Amygdala (tissue), 56 donors: ENCODE measurements at regions not wholly inside any gene's neighbourhood (a gene's known extent, or its start where the extent isn't known, plus 50 kb on each side); places are given as distances from the start of the nearest gene placed in this dataset.

ENCODE experiments used
- DNase-seq, 56 donors: peaks; one replicate each; lab custom pipeline; 2025; lab: John Stamatoyannopoulos, UW

DNA sequence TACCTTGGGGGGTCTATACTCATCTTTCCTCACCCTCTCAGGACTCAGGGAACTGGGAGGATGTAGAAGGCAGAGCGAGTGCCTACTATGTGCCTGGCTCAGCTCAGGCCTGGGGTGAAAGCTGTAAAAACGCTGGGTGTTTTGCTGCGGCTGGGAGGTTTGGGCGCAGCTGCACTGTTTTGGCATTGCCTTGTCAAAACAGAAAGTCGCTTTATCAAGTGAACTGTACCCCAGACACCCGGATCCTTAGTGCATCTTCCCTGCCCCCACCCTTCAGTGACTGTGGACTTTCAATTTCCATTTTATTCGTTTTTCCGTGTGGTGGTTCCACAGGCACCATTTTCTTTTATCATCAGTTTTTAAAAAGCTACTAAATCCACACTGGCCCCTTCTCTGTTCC lies 86.7 kb upstream of the ZNF716 start:
- no peak for DNase-seq

DNA sequence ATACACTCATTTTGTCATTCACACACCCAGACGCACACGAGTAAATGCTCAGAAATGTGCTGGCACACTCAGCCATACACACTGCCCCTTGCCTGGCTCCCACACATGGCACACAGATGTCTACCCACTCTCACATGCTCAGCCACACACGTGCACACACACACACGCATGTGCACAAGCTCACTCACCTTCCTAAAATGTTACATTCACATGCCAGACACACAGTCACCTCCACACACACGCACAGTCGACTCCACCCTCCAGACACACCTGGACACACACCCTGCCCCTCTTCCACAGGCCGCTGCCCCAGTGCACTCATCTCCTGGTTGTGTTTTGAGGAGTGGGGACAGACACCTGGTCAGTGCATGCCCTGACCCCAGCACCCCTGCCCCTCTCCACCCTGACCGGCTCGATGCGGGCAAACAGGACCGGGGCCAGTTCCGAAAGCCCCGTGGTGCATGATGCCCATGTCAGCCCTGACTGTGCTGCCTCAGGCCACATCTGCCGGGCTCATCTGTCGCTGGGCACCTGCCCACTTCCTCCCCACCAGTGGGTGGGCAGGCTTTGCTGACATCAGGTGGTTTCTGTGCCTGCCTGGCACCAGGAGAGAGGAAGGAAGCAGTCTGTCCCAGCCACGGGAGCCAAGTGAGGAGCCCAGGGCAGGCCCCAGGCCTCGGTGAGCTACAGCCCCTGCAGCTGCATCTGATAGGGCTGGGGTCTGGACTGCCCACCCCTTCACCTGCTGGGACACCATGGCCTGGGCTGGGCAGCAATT lies 84.9 kb upstream of the ZNF716 start:
- no peak for DNase-seq

DNA sequence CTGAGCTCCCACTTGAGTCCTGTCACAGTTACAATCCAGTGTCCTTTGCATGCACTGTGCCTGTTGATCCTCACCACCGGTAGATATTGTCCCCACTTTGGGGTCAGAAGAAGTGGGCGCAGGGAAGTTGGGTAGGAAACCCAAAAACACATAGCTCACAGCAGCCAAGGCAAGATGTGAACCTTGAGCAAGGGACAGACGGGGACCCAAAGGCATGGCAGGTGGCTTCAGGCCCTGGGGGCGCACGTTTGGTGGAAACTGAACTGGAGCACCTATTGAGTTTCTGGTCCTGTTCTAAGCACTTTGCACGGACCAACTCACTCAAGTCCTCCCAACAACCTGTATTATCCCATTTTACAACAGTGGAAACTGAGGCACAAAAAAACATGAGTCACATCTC lies 82.8 kb upstream of the ZNF716 start:
- no peak for DNase-seq

DNA sequence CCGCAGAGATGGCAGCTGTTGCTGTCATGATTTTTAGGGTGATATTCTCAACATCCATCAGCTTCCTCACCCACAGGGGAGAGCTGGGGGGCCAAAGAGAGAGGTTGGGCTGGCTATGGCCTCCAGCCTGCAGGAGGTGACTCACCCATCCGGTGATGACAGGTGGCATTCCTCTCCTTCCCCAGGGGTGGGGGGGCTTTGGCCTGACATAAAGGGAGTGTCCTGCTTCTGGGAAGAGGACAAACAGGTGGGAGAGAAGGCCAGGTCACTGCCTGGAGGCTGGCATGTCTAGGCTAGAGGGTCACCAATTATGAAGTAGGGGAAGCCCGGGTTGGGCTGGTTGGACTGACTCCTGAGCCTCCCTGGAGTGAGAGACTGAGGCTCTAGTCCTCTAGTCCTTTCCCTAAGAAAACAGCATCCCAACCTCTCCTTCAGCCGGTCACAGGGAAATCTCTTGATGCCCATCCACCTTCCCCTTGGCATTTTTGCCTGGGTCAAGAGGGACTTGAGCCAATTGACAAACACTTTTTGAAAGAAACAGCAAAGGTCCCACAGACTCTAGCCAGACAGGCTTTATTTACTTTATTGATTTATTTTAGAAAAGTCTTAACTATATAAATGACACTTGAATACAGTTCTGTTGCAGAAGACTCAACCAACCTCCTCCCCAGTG lies 79.8 kb upstream of the ZNF716 start:
- DNase-seq: no peak

DNA sequence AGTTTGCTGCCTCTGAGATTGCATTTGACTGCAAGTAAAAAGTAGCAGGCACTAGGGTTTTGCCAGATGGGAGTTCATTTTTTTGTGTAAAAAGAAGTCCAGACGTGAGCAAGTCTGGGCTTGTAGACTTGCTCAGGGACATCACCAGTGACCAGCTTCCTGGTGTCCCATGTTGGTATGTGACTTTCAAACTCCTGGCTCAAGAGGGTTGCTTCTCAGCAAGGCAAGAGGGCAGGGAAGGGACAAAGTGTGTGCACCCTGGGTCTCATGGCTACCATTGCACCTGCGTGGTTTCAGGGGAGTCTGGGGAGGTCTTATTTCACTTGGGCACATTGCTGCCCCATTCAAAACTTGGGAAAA lies 79.3 kb upstream of the ZNF716 start:
- no peak for DNase-seq

DNA sequence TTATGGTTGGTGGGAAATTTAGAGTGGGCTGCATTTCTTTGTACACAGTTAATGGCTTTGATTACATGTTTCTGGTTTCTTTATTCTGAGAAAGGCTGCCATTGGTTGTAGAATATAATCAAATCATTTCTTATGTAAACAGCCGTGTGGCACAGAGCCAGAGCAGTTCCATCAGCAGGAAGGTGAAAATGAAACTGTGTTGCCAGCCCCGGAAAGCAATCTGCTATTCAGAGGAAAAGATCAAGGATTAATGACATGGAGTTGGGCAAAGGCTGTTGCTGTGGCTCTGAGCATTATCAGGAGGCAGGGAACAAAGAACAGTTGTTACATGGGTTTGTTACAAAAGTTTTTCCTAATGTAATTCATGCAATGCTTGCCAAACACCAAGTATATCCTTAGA lies 74.2 kb upstream of the ZNF716 start:
- DNase-seq: no peak

DNA sequence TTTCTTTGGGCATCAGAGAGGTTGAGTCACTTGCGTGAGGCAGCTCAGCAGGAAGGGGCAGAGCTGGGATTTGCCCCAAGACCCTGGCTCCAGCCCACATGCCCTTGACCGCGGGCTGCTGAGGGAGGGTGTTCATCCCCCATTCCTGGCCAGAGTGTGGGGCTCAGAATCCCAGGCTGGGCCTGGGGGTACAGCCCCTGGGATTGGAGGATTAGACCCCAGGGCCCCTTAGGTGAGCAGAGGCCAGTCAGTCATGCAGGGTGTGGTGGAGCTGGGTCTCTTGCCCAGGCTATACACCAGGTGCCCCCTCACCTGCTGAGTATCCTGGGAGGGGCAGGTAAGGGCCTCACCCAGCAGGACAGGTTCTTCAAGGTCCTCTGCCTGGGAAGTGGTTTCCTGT lies 68.4 kb upstream of the ZNF716 start:
- DNase-seq: no peak

DNA sequence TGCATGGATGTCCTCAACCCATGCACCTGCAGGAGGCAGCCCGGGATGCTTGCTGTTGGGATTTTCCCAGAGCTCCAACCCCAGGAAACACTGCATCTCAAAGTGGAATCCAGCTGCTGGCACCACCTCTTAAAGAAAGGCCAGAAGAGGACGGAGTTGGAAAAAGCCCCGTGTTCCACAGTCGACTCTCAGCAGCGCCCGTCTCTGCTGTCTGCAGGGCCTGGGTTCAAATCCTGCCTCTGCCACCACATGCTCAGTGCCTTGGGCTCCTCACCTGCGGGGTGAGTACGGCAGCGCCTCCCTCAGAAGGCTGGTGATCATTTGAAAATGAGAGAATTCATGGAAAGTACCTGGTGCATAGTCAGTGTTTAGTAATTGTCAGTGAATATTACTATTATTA lies 65.6 kb upstream of the ZNF716 start:
- no peak for DNase-seq

DNA sequence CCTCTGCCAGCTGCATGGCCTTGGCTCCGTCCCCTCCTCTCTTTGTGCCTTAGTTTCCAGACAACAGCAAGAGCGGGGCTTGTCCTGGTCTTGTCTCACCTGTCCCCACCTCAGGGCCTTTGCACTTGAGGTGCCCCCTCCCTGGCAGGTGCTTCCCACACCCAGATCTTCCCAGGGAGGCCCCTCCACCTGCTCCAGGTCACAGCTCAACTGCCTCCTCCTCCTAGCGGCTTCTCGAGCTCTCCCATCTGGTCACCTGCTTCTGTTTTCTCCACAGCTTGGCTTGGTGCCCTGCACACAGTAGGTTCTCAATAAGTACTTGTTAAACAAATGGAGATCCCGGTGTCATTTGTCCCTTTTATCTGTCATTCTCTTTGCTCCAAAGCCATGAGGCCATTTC lies 64.3 kb upstream of the ZNF716 start:
- DNase-seq: no peak

DNA sequence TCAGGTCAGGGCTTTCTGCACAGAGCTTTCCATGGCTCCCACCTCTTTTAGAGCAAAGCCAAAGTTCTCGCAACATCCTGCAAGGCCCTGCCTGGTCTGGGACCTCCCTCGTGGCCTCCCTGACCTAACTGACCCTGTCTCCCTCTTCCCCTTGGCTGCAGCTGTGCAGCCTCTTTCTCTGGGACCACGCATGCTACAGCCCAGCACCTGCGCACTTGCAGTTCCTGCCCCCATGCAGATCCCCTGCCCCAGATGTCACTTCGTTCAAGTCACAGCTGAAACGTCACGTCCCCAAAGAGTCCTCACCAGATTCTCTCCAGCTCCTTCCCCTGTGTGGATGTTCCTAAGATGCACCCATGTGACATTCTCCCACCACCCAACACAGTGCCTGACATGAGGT lies 61.2 kb upstream of the ZNF716 start:
- no peak for DNase-seq

DNA sequence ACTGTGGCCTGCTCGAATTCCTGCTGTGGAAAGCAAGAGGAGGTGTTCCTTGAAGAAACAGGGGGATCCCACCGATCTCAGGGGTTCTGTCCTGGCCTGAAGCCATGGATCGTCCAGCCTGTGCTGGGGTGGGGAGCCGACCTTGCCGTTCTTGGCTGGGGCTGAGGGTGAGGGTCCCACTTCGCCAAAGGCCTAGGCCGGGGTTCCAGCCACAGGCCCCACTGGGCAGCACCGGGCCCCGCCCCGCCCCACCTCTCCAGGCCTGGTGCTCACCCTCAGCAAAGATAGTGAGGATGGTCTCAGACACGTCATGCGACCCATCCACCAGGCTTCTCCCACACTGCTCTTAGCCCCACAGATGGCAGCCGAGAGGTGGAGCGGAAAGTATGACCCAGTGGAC lies 51.4 kb upstream of the ZNF716 start:
- DNase-seq: no peak

DNA sequence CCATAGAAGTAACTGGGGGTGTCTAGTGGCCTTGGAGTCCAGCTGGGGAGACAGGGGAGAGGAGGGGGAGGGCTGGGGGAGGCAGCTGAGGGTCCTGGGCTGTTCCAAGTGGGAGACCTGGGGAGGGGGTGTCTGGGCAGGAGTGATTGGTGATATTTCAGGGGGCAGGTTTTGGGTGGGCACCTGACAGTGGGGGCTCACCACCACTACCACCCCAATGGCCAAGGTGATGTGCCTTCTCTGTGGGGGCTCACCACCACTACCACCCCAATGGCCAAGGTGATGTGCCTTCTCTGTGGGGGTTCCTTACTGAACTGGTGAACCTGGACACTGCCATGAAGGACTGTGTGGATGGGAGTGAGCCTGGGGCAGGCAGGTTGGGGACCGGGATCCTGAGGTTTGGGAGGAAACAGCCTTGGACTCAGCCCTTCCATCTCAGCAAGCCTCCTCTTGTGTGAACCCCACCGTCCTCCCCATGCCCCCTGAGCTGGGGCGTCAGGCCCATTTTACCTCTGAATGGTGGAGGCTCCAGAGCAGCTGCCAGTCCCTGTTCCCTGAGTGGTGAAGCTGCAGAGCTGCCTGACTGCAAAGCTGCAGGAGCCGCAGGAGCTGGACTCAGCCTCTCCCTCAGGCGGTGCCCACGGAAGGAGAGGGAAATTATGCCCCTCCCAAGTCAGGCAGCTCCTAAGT lies 50.6 kb upstream of the ZNF716 start:
- no peak for DNase-seq

DNA sequence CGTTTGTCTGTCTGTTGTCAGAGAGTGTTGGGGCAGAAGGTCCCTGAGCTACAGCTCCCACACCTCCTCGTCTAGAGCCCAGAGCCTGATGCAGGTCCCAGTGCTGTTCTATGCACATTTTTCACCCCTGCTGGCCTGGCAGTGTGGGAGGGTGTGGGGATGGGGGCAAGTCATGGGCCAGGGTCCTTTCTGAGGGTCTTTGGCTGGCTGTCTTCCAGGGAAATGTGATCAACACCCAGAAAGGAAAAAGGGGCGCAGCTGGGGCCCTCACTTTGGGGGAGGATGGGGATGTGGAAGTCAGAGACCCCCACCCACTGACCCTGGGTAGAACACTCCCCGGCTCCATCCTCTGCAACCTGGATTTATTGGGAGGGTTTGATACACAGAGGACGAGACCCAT lies 50.0 kb upstream of the ZNF716 start:
- DNase-seq: no peak
